Smooth muscle cell (in vitro differentiated cells): ENCODE measurements at regions not wholly inside any gene's neighbourhood (a gene's known extent, or its start where the extent isn't known, plus 50 kb on each side); places are given as distances from the start of the nearest gene placed in this dataset.

ENCODE experiments used
- DNase-seq: peaks from one replicate; lab custom pipeline; 2025; ENCODE audit not compliant: unreplicated experiment; lab: John Stamatoyannopoulos, UW
- H2AFZ ChIP-seq: fragments of 200-600 bp; sonication (generic); 2 replicates; pipeline ENCODE4 v1.6.0; 2016; ENCODE audit warnings: antibody characterized with exemption, low read depth, mild to moderate bottlenecking
- H3F3A ChIP-seq: fragments of 200-600 bp; sonication (generic); 2 replicates; pipeline ENCODE4 v1.6.0; 2017; ENCODE audit warnings: antibody characterized with exemption, low read depth
- H3K27ac ChIP-seq: fragments of 200-600 bp; sonication (generic); 2 replicates; pipeline ENCODE4 v1.5.1; 2016; ENCODE audit warnings: low read depth, mild to moderate bottlenecking
- H3K27me3 ChIP-seq: fragments of 200-600 bp; sonication (generic); 2 replicates; pipeline ENCODE4 v1.6.1; 2016; ENCODE audit warnings: low read depth, mild to moderate bottlenecking
- H3K36me3 ChIP-seq: fragments of 200-600 bp; sonication (generic); 2 replicates; pipeline ENCODE4 v1.5.1; 2016; ENCODE audit warnings: low read depth
- H3K4me1 ChIP-seq: fragments of 200-600 bp; sonication (generic); 2 replicates; pipeline ENCODE4 v1.5.1; 2016; ENCODE audit warnings: low read depth
- H3K4me2 ChIP-seq: fragments of 200-600 bp; sonication (generic); 2 replicates; pipeline ENCODE4 v1.6.0; 2016; ENCODE audit warnings: mild to moderate bottlenecking
- H3K4me3 ChIP-seq: fragments of 200-600 bp; sonication (generic); 2 replicates; pipeline ENCODE4 v1.5.1; 2016; ENCODE audit warnings: mild to moderate bottlenecking
- H3K79me2 ChIP-seq: fragments of 200-600 bp; sonication (generic); 2 replicates; pipeline ENCODE4 v1.6.0; 2016; ENCODE audit warnings: low read depth, mild to moderate bottlenecking
- H3K9ac ChIP-seq: fragments of 200-600 bp; sonication (generic); 2 replicates; pipeline ENCODE4 v1.6.0; 2016; ENCODE audit warnings: low read depth
- H3K9me3 ChIP-seq: fragments of 200-600 bp; sonication (generic); replicated peaks from 2 replicates; pipeline ENCODE4 v1.5.1; 2016; ENCODE audit warnings: low read depth
- H4K20me1 ChIP-seq: fragments of 200-600 bp; sonication (generic); 2 replicates; pipeline ENCODE4 v1.6.0; 2016; ENCODE audit warnings: low read depth
- WGBS: methylation state at CpG from one replicate; pipeline ENCODE4 v1.1.7; 2016; ENCODE audit warnings: low lambda C conversion rate; 5-methylcytosine and 5-hydroxymethylcytosine counted together
- TF ChIP-seq, protein P1 (sequence below): fragments of 200-600 bp; sonication (generic); IDR thresholded peaks from 2 replicates; pipeline ENCODE4 v1.5.1; 2017; ENCODE audit warnings: borderline replicate concordance, mild to moderate bottlenecking, antibody characterized with exemption; ENCODE audit not compliant: insufficient read depth, poor library complexity, severe bottlenecking

DNA sequence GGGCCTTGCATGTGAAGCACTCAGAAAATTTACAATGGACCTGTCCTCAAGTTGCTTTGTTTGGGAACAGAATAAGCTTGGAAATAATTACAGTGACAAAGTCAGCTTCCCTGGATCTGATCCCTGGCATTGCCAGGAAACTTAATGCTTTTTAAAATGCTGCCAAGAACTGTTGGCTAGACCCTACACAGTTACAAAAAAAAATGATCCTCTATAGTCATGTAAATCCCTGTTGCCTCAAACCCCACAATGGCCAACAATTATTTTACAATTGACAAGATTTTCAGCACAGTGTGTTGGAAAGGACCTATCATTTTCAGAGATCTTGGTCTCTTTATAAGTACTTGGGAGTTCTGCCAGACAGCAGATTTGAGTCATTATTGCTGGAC, 470.4 kb upstream of the ACVR2A start:
- Histone ChIP-seq H4K20me1 (no peaks in the 10 kb centered on the region), H3K4me2 (no peak overlapping the region), H3K4me1 (no peaks in the 10 kb centered on the region), H3K9me3 (no peaks in the 10 kb centered on the region), H3K27me3 (no peaks in the 10 kb centered on the region), H2AFZ (no peak overlapping the region), H3F3A (no peaks in the 10 kb centered on the region), H3K4me3 (no peak overlapping the region), H3K36me3 (no peaks in the 10 kb centered on the region), H3K9ac (no peak overlapping the region), H3K79me2 (no peaks in the 10 kb centered on the region), H3K27ac (no peak overlapping the region)
- no peak for DNase-seq
- TF ChIP-seq, protein P1, sequence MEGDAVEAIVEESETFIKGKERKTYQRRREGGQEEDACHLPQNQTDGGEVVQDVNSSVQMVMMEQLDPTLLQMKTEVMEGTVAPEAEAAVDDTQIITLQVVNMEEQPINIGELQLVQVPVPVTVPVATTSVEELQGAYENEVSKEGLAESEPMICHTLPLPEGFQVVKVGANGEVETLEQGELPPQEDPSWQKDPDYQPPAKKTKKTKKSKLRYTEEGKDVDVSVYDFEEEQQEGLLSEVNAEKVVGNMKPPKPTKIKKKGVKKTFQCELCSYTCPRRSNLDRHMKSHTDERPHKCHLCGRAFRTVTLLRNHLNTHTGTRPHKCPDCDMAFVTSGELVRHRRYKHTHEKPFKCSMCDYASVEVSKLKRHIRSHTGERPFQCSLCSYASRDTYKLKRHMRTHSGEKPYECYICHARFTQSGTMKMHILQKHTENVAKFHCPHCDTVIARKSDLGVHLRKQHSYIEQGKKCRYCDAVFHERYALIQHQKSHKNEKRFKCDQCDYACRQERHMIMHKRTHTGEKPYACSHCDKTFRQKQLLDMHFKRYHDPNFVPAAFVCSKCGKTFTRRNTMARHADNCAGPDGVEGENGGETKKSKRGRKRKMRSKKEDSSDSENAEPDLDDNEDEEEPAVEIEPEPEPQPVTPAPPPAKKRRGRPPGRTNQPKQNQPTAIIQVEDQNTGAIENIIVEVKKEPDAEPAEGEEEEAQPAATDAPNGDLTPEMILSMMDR = no peak

DNA sequence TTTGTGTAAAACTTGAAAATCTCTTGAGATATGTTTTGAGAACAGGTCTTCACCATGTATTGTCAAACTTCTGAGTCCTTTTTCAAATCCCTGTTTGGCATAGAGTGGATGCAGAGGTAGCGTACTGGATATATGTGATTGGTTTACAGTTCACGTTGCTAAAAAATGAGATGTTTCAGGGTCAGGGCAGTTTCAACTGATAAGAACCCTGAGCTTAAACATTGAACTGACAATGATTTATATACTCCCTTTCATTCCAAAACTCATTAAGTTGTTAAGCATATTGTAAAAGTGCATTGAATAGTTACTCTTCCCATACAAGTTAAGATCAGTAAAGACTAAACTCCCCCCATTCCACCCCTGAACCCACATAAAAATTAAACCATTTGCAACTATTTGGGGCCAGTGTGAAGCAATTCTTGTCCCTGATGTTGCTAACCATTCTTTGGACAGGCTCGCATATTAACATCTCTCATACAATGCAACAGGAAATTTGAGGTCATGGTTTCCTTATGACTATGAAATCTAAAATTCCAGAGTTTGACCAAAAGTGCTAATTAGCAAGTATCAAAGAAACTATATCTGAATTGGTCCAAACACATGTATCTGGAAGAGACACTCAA, 470.9 kb upstream of the ACVR2A start:
- H3K4me2 ChIP-seq = no peak overlapping the region
- no peaks in the 10 kb centered on the region for H4K20me1 ChIP-seq

DNA sequence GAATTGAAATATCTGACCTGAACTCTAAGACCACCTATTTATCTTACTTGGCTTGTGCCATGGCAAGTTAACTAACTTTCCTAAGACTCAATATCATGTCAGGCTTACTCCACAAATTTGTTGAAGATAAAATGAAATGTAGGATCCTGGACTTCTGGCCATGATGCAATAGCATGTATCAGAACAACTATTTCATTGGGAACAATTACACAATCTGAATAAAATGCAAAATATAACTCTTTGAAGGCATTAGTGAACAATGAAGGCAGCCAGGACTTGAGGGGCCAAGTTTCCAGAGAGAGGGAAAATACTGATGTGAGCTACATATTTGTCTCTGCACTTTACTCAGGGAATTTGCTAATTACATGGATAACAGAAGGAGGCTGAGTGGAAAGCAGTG, 476.5 kb upstream of the ACVR2A start:
- no peak overlapping the region for H3K9ac ChIP-seq
- no peaks in the 10 kb centered on the region for H3K79me2 ChIP-seq
- no peak overlapping the region for H3K27ac ChIP-seq
- H4K20me1 ChIP-seq = no peaks in the 10 kb centered on the region
- no peaks in the 10 kb centered on the region for H3K36me3 ChIP-seq
- H3K4me2 ChIP-seq = no peak overlapping the region
- H3K27me3 ChIP-seq = no peaks in the 10 kb centered on the region
- DNase-seq = no peak
- H3K9me3 ChIP-seq = no peaks in the 10 kb centered on the region
- H3K4me3 ChIP-seq = no peak overlapping the region
- no peaks in the 10 kb centered on the region for H3F3A ChIP-seq
- no peak overlapping the region for H2AFZ ChIP-seq
- H3K4me1 ChIP-seq = peaks cover 4% of the 10 kb centered on the region
- TF ChIP-seq, protein P1 = no peak

More for the DNA sequence above, 470.9 kb upstream of the ACVR2A start:
- no peak for DNase-seq
- Histone ChIP-seq H3K4me1 (no peaks in the 10 kb centered on the region), H3K27me3 (no peaks in the 10 kb centered on the region), H2AFZ (no peak overlapping the region), H3K9ac (no peak overlapping the region), H3K9me3 (no peaks in the 10 kb centered on the region), H3F3A (no peaks in the 10 kb centered on the region), H3K36me3 (no peaks in the 10 kb centered on the region), H3K27ac (no peak overlapping the region), H3K79me2 (no peaks in the 10 kb centered on the region), H3K4me3 (no peak overlapping the region)
- 82% methylated on average over 3 of the region's 3 CpGs for WGBS
- TF ChIP-seq, protein P1 = no peak

GRCh38 chr2:147366279-147366678, 478.6 kb upstream of the ACVR2A start:
- Histone ChIP-seq H3K4me3 (no peak overlapping the region), H3K27ac (no peak overlapping the region), H3K4me2 (no peak overlapping the region), H3K9me3 (no peaks in the 10 kb centered on the region), H3K36me3 (no peaks in the 10 kb centered on the region), H3K79me2 (no peaks in the 10 kb centered on the region), H4K20me1 (no peaks in the 10 kb centered on the region), H3F3A (no peaks in the 10 kb centered on the region), H3K27me3 (no peaks in the 10 kb centered on the region), H3K9ac (no peak overlapping the region), H2AFZ (no peak overlapping the region), H3K4me1 (peaks cover 4% of the 10 kb centered on the region)
- DNase-seq = no peak
- 72% methylated on average over 6 of the region's 6 CpGs for WGBS
- TF ChIP-seq, protein P1 = no peak
